ENCODE measurements at regions not wholly inside any gene's neighbourhood (a gene's known extent, or its start where the extent isn't known, plus 50 kb on each side); places are given as distances from the start of the nearest gene placed in this dataset.

GRCh38 chr7:24502135-24502488 lies 71.1 kb upstream of the PALS2 start:
- TF ChIP-seq EZH2 (IDR thresholded peaks at IDR 0.05; ENCODE audit: low read length, missing control alignments), result no peak
- TF ChIP-seq CTCF (conservative IDR thresholded peaks at IDR 0.05 in 1 of 2, IDR thresholded peaks at IDR 0.05 in 1 of 2; ENCODE audit: low read depth in 1 of 2, low read length in 2 of 2), result no peak

All from fibroblast of lung (primary cell).